GM18909 (cell line): ENCODE measurements at regions not wholly inside any gene's neighbourhood (a gene's known extent, or its start where the extent isn't known, plus 50 kb on each side); places are given as distances from the start of the nearest gene placed in this dataset.
"Not testable (repeated sequence)": the region's sequence is repeated elsewhere in the genome, so short reads cannot be mapped to it uniquely, and the experiment has no call there.

ENCODE experiments used
- ATAC-seq: cut with Tn5 transposase; IDR thresholded peaks from one replicate; pipeline ENCODE4 v1.9.1; 2021; ENCODE audit warnings: mild to moderate bottlenecking; ENCODE audit not compliant: unreplicated experiment, poor library complexity

- ATAC-seq = no peak
Observed at GRCh38 chr10:57715233-57715632, 552.5 kb downstream of the IPMK start.

GRCh38 chr10:57707300-57707658 lies 560.4 kb downstream of the IPMK start:
- no peak for ATAC-seq

- no peak for ATAC-seq
Observed at GRCh38 chr10:57706576-57707299, 561.0 kb downstream of the IPMK start.

- no peak for ATAC-seq
Observed at GRCh38 chr10:57706016-57706415, 561.7 kb downstream of the IPMK start.

GRCh38 chr10:57699944-57700343 lies 567.8 kb downstream of the IPMK start:
- no peak for ATAC-seq

- ATAC-seq = no peak
Observed at GRCh38 chr10:57696641-57697040, 571.1 kb downstream of the IPMK start.

- no peak for ATAC-seq
Observed at GRCh38 chr10:57694956-57695608, 572.6 kb downstream of the IPMK start.

GRCh38 chr10:57692255-57692980 lies 575.3 kb downstream of the IPMK start:
- ATAC-seq = no peak

GRCh38 chr10:57689596-57690297 lies 577.9 kb downstream of the IPMK start:
- ATAC-seq = no peak

GRCh38 chr10:57679916-57680315 lies 587.8 kb downstream of the IPMK start:
- no peak for ATAC-seq

- ATAC-seq = no peak
Observed at GRCh38 chr10:57675125-57675524, 592.6 kb downstream of the IPMK start.

GRCh38 chr10:57673446-57673960 lies 594.2 kb downstream of the IPMK start:
- ATAC-seq = no peak

- ATAC-seq = no peak
Observed at GRCh38 chr10:57664815-57665214, 602.9 kb downstream of the IPMK start.

- no peak for ATAC-seq
Observed at GRCh38 chr10:57663401-57663800, 604.3 kb downstream of the IPMK start.

GRCh38 chr10:57661206-57661605 lies 606.5 kb downstream of the IPMK start:
- no peak for ATAC-seq

GRCh38 chr10:57657164-57657765 lies 610.4 kb downstream of the IPMK start:
- peak; percentile 97 for ATAC-seq

GRCh38 chr10:57654856-57655255 lies 612.8 kb downstream of the IPMK start:
- ATAC-seq = no peak

- ATAC-seq = not testable (repeated sequence)
Observed at GRCh38 chr10:57645108-57645507, 622.6 kb downstream of the IPMK start.

GRCh38 chr10:57638411-57638810 lies 629.3 kb downstream of the IPMK start:
- no peak for ATAC-seq

- ATAC-seq = peak; percentile 74
Observed at GRCh38 chr10:57628592-57629284, 639.0 kb downstream of the IPMK start.
